Gastroesophageal sphincter (tissue), 3 donors: ENCODE measurements at regions not wholly inside any gene's neighbourhood (a gene's known extent, or its start where the extent isn't known, plus 50 kb on each side); places are given as distances from the start of the nearest gene placed in this dataset.

Experiments used
- CTCF ChIP-seq, 4 experiments: fragments of 200-600 bp in 2 of 4; fragments of 450-650 bp in 2 of 4; sonication (generic) in 1 of 4; IDR thresholded peaks; one replicate each; pipeline ENCODE4 v1.5.1; 2017 to 2019; ENCODE audit warnings: antibody characterized with exemption in 4 of 4, mild to moderate bottlenecking in 2 of 4, moderate library complexity in 2 of 4
- EP300 ChIP-seq: sonication (generic); formaldehyde crosslinking; IDR thresholded peaks from one replicate; pipeline ENCODE4 v1.6.1; 2017; ENCODE audit warnings: antibody characterized with exemption, mild to moderate bottlenecking
- POLR2A ChIP-seq, 2 donors: fragments of 450-650 bp; IDR thresholded peaks; one replicate each; pipeline ENCODE4 v1.6.1; 2017; ENCODE audit warnings: antibody characterized with exemption in 2 of 2, mild to moderate bottlenecking in 2 of 2, moderate library complexity in 1 of 2

- TF ChIP-seq CTCF (IDR thresholded peaks at IDR 0.05) = no peak
- TF ChIP-seq EP300 = no peak
- TF ChIP-seq POLR2A (IDR thresholded peaks at IDR 0.05) = no peak
Observed at GRCh38 chr2:166381-166780, 97.5 kb downstream of the SH3YL1 start.
